ENCODE measurements at regions not wholly inside any gene's neighbourhood (a gene's known extent, or its start where the extent isn't known, plus 50 kb on each side); places are given as distances from the start of the nearest gene placed in this dataset.

GRCh38 chr4:189763583-189763982 is 177.1 kb upstream of the FRG1 start:
- no peak for TF ChIP-seq CTCF (conservative IDR thresholded peaks at IDR 0.05; ENCODE audit: low read depth, low read length)
- no peak for TF ChIP-seq POLR2A (IDR thresholded peaks at IDR 0.05; ENCODE audit: low read depth, low read length)
- no peak for TF ChIP-seq MXI1 (IDR thresholded peaks at IDR 0.05; ENCODE audit: borderline replicate concordance, low read depth, low read length)
- TF ChIP-seq FOS (IDR thresholded peaks at IDR 0.05; ENCODE audit: low read depth, low read length): no peak

All from IMR-90 (cell line).